ENCODE measurements at regions not wholly inside any gene's neighbourhood (a gene's known extent, or its start where the extent isn't known, plus 50 kb on each side); places are given as distances from the start of the nearest gene placed in this dataset.
"Not testable (repeated sequence)": the region's sequence is repeated elsewhere in the genome, so short reads cannot be mapped to it uniquely, and the experiment has no call there.

DNA sequence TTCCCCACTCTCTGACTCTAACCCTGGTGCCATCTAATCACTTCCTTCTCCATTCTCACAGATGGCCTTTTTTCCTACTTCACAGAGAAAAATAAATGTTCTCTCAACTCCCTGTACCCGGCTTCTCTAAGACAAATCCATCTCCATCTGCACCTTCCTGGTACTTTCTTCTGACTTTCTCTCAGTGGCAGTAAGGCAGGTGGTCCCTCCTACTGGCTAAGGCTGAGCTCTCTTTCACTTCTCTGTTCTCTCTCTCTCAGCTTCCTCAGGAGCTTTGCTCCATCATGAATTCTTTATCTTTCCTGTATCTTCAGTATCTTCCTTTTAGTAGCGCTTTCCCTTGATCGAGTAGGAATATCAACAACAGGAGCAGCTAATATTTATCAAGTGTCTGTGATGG, 421.6 kb downstream of the TMEM135 start:
- H3K27ac Mint-ChIP-seq = no peak overlapping the region
- H3K4me3 Mint-ChIP-seq = no peak overlapping the region
- H3K9me3 Mint-ChIP-seq = no peaks in the 10 kb centered on the region
- no peak for DNase-seq (ENCODE audit: low spot score in 2 of 2, unreplicated experiment in 2 of 2)
- no peak for TF ChIP-seq CTCF (IDR thresholded peaks at IDR 0.05; ENCODE audit: unreplicated experiment)
- no peaks in the 10 kb centered on the region for H3K27me3 Mint-ChIP-seq (ENCODE audit: low read depth)
- H3K36me3 Mint-ChIP-seq = no peaks in the 10 kb centered on the region
- H3K4me1 Mint-ChIP-seq = peaks cover 3% of the 10 kb centered on the region

DNA sequence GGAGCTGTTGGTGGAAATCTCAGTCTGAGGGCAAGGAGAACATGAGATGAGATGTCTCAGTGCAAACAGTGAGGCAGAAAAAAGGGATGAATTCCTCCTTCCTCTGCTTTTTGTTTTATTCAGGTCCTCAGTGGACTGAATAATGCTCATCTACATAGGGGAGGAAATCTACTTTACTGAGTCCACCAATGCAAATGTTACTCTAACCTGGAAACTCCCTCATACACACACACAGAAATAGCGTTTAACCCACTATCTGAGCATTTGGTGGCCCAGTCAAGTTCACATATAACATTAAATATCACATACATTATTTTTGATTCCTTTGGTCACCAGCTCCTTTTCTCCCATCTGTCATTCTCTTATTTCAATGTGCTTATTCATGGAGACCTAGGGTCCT, 418.8 kb downstream of the TMEM135 start:
- no peaks in the 10 kb centered on the region for H3K27me3 Mint-ChIP-seq (ENCODE audit: low read depth)
- no peak for DNase-seq (ENCODE audit: low spot score in 2 of 2, unreplicated experiment in 2 of 2)
- H3K36me3 Mint-ChIP-seq = no peaks in the 10 kb centered on the region

DNA sequence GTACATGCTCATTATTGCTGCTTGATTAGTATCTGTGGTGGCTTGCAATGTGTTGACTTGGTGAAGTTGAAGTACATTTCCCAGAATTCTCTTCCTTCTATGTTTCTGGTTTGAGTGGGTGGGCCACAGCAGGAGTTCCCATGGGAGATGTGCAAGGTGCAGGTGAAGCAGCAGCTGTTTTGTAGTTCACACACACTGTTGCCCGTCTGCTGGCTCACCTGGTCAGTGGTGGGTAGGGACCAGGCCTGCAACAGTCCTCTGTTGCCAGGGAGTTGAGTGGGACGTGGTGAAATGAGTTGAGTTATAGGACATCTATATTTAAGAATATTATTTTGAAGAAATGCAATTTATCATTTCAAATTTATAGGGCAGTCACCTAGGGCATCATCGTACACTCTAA, 417.4 kb downstream of the TMEM135 start:
- H3K27me3 Mint-ChIP-seq (ENCODE audit: low read depth) = no peaks in the 10 kb centered on the region
- H3K36me3 Mint-ChIP-seq = no peaks in the 10 kb centered on the region
- no peak overlapping the region for H3K4me3 Mint-ChIP-seq
- no peaks in the 10 kb centered on the region for H3K9me3 Mint-ChIP-seq
- DNase-seq (ENCODE audit: low spot score in 2 of 2, unreplicated experiment in 2 of 2) = no peak
- H3K27ac Mint-ChIP-seq = no peak overlapping the region
- no peak for TF ChIP-seq CTCF (IDR thresholded peaks at IDR 0.05; ENCODE audit: unreplicated experiment)
- H3K4me1 Mint-ChIP-seq = peaks cover 24% of the 10 kb centered on the region

More for the DNA sequence above, 418.8 kb downstream of the TMEM135 start:
- H3K9me3 Mint-ChIP-seq = no peaks in the 10 kb centered on the region
- H3K4me1 Mint-ChIP-seq = peaks cover 11% of the 10 kb centered on the region
- no peak overlapping the region for H3K27ac Mint-ChIP-seq
- H3K4me3 Mint-ChIP-seq = no peak overlapping the region
- no peak for TF ChIP-seq CTCF (IDR thresholded peaks at IDR 0.05; ENCODE audit: unreplicated experiment)

GRCh38 chr11:87454241-87454640, 416.5 kb downstream of the TMEM135 start:
- TF ChIP-seq CTCF (IDR thresholded peaks at IDR 0.05; ENCODE audit: unreplicated experiment) = no peak
- DNase-seq (ENCODE audit: low spot score in 2 of 2, unreplicated experiment in 2 of 2) = no peak
- no peaks in the 10 kb centered on the region for H3K27me3 Mint-ChIP-seq (ENCODE audit: low read depth)
- H3K36me3 Mint-ChIP-seq = no peaks in the 10 kb centered on the region
- H3K4me1 Mint-ChIP-seq = peaks cover 24% of the 10 kb centered on the region
- no peak overlapping the region for H3K4me3 Mint-ChIP-seq
- H3K27ac Mint-ChIP-seq = no peak overlapping the region
- H3K9me3 Mint-ChIP-seq = no peaks in the 10 kb centered on the region

GRCh38 chr11:87453531-87454089, 415.9 kb downstream of the TMEM135 start:
- peaks cover 4% of the 10 kb centered on the region for H3K27me3 Mint-ChIP-seq (ENCODE audit: low read depth)
- H3K4me1 Mint-ChIP-seq = peaks cover 24% of the 10 kb centered on the region
- H3K9me3 Mint-ChIP-seq = no peaks in the 10 kb centered on the region

DNA sequence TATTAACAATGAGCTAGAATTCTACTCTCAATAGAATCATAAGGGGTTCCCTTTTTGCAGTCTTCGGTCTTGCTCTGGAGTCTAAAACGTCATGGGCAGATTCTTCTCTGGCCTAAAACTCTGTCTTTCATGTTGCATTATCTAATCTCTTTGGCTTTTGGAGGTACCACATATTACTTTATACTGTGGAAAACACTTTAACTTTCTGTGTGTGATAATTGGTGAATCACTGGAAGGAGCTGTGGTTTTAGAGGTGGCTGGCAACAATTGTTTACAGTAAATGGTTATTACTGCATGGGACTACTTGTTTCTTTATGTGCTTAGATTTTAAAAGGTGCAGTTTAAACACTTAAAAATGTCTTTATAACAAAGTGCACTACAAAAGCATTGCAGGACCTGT, 414.3 kb downstream of the TMEM135 start:
- peaks cover 12% of the 10 kb centered on the region for H3K27me3 Mint-ChIP-seq (ENCODE audit: low read depth)
- DNase-seq (ENCODE audit: low spot score in 2 of 2, unreplicated experiment in 2 of 2); H3K4me3 Mint-ChIP-seq; H3K9me3 Mint-ChIP-seq; H3K36me3 Mint-ChIP-seq: not testable (repeated sequence)
- H3K27ac Mint-ChIP-seq = peak overlapping the region; percentile 54
- peaks cover 24% of the 10 kb centered on the region for H3K4me1 Mint-ChIP-seq

More at GRCh38 chr11:87453531-87454089, 415.9 kb downstream of the TMEM135 start:
- TF ChIP-seq CTCF (IDR thresholded peaks at IDR 0.05; ENCODE audit: unreplicated experiment) = no peak
- no peak for DNase-seq (ENCODE audit: low spot score in 2 of 2, unreplicated experiment in 2 of 2)
- Mint-ChIP-seq H3K36me3 (no peaks in the 10 kb centered on the region), H3K27ac (no peak overlapping the region), H3K4me3 (no peak overlapping the region)

Data from mesothelial cell of epicardium (in vitro differentiated cells).